Stimulated activated CD4-positive, alpha-beta T cell treated with anti-CD3 and anti-CD28 coated beads, Interleukin-12 subunit alpha, Interleukin-12 subunit beta, amount 100 ng/mL, for 24 hours (primary cell): ENCODE measurements at regions not wholly inside any gene's neighbourhood (a gene's known extent, or its start where the extent isn't known, plus 50 kb on each side); places are given as distances from the start of the nearest gene placed in this dataset.

Source experiments
- DNase-seq, 2 experiments: peaks; one replicate each; pipeline ENCODE4 v3.0.0-alpha.2; 2020; ENCODE audit warnings: low read depth in 2 of 2

DNA sequence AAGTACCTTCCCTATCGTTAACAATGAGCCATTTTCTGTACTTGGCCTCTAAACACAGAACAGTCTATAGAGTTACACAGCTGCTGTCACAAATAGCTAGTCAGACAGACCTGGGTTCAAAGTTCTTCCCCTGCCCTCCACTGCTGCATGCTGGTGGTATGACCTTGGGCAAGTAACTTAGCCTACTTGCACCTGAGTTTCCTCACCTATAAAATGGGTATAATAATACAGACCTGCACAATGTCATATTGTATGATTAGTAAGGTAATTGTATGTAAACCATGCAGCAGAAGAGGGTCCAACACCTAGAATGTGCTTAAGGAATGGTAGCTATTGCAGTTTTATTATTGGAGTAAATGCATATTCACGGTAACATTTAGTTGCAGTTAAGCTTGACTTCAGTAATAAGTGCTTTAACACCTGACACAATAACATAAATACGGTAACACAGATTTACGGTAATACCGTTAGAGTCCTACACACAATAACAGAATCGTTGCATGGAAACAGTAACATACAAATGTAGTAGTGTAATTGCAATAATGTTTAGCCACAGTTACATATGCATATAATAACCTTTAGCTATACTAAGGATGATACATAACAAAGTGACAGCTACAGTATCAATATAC, 193.3 kb upstream of the CSF3R start:
- DNase-seq = no peak

DNA sequence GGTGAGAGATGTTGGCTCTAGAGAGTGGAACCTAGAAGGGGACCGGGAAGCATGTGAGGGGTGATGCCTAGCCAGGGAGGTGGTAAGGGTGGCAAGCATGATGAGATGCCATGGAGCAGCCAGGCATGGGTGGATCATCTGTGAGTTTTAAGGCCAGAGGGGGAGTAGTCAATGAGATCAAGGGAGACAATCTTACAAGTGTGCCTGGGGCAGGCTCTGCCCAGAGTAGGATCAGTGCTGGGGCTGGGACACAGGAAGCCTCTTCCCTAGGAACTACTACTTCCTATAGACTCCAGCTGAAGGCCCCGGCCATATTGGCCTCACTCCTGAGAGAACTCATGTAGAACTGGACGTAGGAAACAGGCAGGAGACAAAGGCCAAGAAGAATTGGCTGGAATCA, 192.4 kb upstream of the CSF3R start:
- no peak for DNase-seq

DNA sequence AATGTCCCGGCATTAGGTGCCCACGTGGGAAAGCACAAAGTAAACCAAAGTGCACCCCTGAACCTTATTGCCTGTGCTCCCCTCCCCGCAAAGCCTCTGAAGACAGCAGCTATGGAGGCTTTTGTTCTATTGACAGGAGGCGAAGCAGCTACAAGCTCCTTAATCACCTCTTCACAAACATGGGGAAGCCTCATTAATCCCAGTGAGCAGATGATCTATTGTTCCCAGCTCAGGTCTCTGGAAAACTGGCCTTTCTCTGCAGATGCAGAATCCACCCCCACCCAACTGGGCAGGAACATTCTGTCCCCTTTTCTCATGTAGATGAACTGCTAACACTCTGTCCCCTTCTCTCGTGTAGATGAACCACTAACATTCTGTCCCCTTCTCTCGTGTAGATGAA, 190.5 kb upstream of the CSF3R start:
- no peak for DNase-seq

DNA sequence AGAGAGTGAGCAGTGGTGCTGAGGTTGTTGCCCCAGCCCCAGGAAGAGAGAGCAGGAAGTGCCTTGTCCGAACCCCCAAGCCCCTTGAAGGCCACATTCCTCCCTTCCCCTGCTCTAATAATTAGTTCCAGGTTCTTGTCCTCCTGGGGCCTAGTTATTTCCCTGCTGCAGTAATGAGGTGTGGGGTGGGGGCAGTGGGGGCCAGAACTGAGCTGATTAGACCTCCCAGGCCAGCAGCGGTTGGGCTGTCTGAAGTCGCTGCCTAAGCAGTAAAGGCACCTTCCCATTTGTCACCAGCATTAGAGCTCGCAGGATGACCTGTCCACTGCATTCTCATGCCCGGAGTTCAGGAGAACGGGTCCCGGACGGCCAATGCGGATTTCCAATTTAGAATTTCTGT, 186.5 kb upstream of the CSF3R start:
- DNase-seq = no peak

DNA sequence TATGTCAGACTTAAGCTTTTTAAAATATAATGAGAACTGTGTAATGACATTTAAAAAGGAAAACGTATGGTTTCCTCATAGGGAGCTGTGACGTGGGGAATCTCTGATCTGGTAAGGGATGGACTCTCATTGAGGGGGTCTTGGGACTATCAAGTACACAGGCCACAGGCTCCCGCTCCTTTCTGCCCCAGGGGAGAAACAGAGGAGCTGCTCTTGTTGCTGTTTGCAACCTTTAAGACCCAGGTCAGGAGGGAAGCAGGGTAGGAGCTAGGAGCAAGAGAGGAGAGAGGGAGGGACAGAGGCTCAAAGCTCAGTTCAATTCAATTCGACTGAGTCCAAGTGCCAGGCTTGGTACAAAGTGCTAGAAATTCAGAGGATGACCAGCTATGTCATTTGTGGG, 185.1 kb upstream of the CSF3R start:
- DNase-seq = no peak

DNA sequence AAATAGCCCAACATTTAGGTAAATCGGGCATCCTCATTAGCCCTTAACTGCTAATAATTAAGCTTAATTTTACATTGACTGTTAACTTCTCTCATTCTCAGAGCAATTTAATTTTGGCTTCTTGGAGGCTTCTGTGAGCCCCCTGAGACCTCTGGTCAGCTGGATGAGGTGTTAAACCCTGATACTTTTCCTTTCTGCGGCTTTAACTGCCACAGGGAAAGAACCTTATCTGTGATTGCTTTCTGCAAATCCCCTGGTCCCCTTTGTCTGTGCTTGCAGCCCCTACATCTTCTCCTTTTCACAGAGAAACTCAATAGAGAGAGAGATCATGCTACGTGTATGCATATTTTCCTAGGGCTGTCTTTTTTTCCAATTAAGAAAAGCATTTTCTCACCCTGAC, 184.5 kb upstream of the CSF3R start:
- no peak for DNase-seq

DNA sequence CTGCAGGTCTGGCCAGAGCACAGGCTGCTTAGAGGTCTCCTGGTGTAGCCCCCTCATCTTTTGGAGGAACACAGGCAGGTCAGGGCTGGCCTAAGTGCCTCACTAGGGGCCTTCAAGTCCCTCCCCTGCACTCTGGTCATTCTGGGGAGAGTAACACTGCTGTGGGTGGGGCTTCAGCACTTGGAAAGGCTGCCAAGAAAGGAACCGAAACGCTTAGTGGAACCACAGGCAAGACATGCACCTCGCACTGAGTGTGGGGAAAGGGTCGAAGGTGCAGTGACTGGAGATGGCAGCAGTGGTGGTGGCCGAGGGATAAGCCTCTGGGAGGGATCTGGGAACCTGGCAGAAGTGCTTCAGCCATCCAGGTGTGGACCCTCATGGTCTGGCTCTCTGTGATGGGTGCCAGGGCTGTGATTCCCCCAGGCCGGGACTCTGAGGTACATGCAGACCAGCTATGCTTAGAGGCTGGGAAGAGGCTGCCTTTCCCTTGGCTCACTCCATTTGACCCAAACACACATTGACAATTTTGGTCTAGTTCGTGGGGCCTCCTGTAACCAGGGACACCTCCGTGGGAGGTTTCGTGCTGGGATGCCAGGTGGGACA, 182.9 kb upstream of the CSF3R start:
- DNase-seq = no peak

DNA sequence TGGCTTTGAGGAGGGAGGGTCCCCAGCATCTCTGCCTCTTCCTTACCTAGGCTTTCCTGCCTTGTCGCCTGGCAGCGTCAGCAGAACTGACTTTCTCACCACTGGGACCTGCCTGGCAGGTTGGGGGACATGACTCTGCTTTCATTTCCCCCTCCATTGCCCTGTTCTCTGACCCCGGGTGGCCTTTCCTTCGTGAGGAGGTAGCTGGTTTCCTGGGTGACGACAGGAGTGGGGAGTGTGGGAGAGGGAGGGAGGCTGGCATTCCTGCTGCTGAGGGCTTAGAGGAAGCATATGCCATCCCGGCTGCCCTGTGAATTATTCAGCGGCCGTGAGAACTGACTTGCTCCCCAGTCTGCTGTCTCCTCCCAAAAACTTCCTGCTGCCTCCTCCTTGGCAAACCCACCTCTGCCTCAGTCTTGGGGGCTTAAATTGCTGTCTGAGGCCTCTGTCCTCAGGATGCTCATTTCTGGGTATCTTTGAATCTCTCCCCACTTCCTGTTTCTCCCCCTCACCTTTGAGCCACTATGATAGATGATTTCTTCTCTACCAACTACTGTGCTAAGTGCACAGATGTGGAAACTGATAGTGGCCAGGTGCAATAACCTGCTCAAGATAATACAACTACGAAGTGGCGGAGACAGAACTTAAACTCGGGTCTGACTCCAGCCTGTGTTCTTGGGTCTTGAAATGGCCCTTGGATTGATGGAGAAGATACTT, 182.0 kb upstream of the CSF3R start:
- DNase-seq = no peak

DNA sequence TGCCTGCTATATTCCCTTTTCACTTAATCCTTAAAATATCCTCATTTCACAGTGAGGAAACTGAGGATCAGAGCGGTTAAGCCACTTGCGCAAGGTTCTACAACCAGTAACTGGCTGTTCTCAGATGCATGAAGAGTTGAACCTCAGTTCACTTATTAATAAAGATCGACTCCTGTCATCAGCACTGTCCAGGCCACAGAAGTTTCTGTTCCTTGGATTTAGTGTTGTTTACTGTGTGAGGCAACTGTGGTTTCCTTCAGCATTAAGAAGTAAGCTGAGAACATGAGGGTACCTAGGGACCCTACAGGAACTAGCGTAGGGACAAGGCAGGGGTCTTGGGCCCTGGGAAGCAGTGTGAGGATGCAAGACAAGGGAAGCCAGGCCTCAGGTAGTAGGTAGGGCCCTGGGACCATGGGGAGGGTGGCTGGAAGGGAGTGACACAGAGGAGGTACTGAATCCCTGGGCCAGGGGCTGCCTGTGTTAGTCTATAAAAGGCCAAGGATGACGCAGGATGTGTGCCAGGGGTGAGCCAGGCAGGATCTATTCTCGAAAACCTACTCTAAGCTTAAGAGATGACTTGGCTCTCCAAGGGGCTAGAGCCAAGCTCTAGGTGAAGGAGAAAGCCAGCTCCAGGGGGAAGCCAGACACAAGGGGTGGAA, 181.2 kb upstream of the CSF3R start:
- DNase-seq = no peak

DNA sequence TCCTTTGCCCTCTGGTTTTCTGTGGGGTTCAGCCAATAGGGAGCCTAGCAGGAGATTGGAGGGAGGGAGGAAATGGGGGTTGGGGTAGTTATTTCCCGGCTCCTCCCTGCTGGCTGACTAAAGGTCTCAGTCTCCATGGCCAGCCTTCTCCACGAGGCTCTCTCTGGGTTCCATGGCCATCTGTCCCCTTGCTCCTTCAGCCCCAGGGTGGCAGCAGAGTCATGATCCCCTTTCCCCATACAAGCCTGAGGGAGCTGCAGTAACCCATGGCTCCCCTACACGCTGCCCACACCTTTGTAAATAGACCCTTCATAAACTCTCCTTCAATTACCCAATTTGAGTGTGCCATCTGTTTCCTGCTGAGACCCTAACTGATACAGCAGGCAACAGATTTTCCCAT, 176.1 kb upstream of the CSF3R start:
- no peak for DNase-seq

DNA sequence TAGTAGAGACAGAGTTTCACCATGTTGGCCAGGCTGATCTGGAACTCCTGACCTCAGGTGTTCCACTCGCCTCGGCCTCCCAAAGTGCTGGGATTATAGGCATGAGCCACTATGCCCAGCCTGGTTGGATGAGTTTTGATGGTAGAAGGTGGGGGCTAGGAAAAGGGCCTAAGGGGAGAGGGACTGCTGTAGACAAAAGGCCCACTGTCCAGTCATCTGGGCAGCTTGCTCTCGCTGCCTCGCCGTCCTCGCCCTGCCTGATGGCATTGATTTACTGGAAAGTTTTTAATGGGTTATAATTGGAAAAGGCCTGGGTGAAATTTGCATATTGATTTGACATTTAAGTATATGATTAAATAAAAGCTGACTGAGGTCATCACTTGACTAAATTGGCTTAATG, 175.1 kb upstream of the CSF3R start:
- DNase-seq = no peak

DNA sequence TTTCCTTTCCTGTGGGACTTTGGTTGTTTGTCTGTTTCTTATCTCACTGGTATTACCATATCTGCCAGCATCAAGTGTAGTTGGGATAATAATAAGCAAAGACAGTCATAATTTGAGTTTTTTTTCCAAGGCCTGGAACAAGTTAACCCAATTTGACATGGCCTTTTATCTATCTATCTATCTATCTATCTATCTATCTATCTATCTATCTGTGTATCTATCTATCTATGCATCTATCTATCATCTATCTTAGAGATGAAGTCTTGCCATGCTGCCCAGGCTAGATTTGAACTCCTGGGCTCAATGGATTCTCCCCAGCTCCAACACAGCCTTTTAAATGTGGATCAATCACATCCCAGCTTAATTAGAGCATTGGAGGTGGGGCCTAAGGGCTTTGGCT, 174.1 kb upstream of the CSF3R start:
- DNase-seq = no peak

DNA sequence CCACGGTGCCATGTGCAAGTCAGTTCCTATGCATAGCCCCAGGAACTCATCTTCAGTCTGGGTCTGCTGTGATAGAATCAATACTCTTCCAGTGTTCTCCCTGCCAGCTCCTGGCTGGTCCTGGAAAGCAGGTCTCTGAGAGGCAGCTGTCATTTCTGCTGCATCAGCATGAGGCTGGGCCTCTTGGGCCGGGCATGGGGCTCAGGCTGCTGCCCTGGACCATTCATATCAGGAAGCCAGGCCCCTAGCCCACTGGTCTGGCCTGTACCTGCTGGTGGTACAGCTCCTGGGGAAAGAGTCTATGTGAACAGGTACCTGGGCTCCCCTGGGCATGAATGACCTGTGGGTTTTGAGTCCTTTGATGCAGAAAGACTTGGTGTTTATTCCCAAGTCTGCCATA, 173.6 kb upstream of the CSF3R start:
- no peak for DNase-seq

DNA sequence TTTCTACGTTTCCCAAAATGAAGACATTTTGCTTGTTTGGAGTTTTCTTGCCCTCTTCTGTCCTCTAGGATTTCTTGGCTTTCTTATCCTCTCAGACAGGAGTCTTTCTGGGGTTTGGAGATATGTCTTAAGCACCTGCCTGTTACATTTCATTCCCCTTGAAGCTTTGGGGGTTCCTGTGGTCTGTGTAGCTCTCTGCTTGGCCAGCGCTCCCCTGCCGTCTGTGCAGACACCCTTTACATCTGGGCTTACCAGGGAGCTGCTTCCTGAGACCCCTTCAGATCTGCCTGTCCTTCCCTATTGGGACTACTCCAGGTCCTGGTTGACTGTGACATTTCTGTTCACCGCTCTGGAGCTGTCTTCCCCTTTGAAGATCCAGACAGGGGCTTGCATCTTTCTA, 171.9 kb upstream of the CSF3R start:
- no peak for DNase-seq

DNA sequence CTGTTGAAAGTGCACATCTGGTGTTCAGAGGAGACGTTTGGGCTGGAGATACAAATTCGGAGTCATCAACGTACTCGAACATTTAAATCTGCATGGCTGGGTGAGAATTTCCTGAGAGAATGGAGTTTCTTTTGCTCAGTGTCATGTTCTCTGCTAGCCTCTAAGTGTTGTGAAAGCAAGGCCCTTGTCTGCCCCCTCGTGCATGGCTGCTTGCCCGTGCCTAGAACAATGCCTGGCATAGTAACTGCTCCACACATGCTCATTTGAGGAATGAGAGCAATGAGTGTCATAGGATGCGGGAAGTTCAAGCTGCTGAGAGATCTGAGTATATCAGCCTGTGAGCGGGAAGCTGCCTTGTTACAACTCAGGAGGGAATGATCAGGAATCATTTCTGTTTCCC, 171.1 kb upstream of the CSF3R start:
- no peak for DNase-seq

DNA sequence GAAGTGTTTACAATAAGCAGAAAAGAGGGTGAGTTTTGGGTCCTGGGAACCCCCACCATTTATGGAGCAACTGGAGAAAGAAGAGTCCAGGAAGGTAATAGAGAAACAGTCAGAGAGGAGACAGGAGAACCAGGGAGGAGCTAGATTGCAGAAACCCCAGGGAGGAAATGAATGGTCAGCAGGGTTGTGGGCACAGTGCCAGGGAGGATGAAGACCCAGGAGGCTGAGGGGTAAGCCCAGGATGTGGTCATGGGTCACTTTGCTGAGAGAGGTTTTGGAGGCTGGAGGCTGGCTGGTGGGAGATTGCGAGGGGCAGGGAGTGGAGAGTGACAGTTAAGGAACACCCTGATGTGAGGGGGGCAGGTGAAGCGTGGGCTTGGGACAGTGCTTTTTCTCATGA, 169.9 kb upstream of the CSF3R start:
- no peak for DNase-seq

DNA sequence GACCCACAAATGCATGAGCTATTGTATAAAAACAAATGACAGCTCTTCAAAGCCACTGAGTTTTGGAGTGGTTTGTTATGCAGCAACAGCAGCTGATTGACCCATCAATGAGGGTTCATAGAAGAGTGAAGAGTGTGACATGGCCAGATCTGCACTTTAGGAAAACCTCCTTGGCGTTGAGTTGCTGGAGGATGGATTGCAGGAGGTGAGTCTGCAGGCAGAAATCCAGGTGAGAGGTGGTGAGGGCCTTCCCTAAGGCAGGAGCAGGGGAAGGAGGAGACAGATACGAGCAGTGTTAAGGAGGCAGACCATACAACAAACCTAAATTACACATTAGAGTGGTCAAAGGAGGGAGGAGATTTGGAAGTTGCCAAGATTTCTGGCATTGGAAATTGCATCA, 169.3 kb upstream of the CSF3R start:
- no peak for DNase-seq

DNA sequence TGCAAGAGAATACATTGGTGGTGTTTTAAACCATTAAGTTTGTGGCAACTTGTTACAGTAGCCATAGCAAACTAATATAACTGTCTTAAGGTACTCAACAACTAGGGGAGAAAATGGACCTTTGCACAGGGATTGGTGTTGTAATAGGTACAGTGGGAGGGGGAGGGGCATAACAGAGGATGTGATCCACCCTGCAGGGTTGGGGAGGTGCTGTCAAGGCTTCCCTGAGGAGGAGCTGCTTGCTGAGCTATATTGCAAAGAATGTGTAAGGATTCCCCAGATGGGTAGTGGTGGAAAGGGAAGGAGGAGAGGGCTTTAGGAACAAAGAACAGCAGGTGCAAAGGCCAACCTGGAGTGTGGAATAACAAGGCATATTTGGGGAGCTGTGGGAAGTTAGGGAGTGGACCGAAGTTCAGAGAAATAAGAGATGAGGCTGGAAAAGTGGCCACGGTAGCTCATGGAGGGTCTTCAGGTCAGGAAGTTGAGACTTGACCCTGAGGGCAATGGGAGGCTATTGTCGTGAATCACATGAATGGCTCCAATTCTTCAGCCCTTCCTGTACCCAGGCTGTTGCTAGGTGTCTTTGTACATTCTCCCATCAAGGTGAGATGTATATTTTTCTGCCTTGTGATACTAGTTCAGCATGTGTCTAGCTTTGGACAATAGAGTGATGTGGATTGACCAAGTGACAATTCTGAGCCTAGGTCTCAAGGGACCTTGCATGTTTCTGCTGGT, 168.6 kb upstream of the CSF3R start:
- no peak for DNase-seq

DNA sequence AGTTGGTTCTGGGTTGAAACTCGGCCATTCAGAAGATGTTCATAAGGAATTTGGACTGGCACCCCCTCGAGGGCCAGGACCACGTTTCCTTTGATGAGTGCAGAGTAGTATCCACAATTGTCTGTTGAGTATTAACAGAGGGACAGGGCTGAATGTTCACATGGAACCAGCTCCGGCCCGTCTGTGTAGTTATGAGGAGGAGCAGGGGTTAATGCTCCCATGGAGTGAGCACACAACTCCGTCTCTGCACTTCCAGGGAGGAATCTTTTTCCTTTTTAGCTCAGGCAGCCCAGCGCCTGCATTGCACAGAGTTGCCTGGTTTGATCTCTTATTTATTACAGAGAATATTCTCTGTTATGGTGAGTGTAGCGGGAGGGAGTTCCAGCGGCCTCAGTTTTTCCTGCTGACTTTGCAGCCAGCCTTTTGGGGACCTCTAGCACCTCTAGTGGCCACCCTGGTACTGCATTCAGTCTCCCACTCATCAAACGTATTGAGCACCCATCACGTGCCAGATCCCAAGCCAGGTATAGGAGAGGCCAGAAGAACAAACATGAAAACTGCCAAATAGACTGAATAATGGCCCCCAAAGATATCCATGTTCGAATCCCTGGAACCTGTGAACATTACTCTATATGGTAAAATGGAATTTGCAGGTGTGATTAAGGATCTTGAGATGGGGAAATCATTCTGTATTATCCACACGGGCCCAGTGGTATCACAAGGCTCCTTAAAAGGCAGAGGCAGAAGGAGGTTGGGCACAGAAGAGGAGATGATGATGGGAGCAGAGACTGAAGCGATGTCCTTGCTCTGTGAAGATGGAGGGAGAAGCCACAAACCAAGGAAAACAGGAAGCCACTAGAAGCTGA, 167.7 kb upstream of the CSF3R start:
- DNase-seq = peak; percentile 25 to 71

DNA sequence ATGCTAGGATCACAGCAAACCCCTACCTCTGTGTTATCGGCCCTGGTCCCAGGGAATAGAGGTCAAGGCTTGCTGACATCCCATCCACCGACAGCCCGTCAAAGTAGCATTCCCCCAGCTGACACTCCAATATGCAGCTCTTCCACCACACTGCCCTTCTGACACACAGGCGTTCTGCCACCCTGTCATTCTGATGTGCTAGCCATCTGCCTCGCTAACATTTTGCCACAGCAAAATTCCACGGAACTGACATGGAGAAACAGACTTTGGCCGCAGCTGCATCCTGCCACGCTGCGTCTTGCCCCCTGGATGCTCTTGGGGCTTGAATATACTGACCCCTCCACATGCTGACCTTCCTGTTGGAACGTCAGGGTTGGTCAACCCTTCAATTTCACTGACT, 163.2 kb upstream of the CSF3R start:
- DNase-seq = no peak

DNA sequence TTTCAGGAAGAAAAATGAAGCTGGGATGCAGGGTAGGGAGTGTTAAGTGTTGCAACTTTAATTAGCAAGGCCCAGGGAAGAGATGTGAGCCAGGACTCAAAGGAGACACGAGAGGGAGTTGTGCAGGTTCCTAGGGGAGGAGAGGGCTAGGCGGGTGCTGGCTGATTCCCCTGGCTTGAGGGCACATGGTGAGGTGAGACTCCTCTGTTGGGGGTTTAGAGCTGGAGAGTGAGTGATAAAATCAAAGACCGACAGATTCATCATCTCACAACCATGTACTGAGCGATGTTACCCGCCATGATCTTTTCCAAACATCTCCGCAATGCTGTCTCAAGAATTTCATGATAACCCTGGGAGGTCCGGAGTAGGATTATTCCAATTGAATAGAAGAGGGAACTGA, 161.8 kb upstream of the CSF3R start:
- DNase-seq = no peak
